ENCODE measurements at regions not wholly inside any gene's neighbourhood (a gene's known extent, or its start where the extent isn't known, plus 50 kb on each side); places are given as distances from the start of the nearest gene placed in this dataset.

GRCh38 chr20:39107741-39108140 lies 145.6 kb downstream of the DHX35 start:
- peaks cover 12% of the 10 kb centered on the region for H3K4me1 Mint-ChIP-seq (ENCODE audit: low read depth, unreplicated experiment)
- H3K27me3 Mint-ChIP-seq (ENCODE audit: unreplicated experiment) = peaks cover 12% of the 10 kb centered on the region
- no peak for TF ChIP-seq CTCF (IDR thresholded peaks at IDR 0.05; ENCODE audit: partially characterized antibody, unreplicated experiment)
- no peak overlapping the region for H3K4me3 Mint-ChIP-seq (ENCODE audit: unreplicated experiment)
- no peak overlapping the region for H3K27ac Mint-ChIP-seq (ENCODE audit: unreplicated experiment)
- DNase-seq = no peak
- H3K36me3 Mint-ChIP-seq (ENCODE audit: unreplicated experiment) = peaks cover 11% of the 10 kb centered on the region
- H3K9me3 Mint-ChIP-seq (ENCODE audit: unreplicated experiment) = peaks cover 5% of the 10 kb centered on the region

- TF ChIP-seq CTCF (IDR thresholded peaks at IDR 0.05; ENCODE audit: partially characterized antibody, unreplicated experiment) = no peak
- DNase-seq = no peak
- Mint-ChIP-seq H3K9me3 (ENCODE audit: unreplicated experiment) (peaks cover 3% of the 10 kb centered on the region), H3K27ac (ENCODE audit: unreplicated experiment) (no peak overlapping the region), H3K27me3 (ENCODE audit: unreplicated experiment) (peaks cover 8% of the 10 kb centered on the region), H3K36me3 (ENCODE audit: unreplicated experiment) (peaks cover 11% of the 10 kb centered on the region), H3K4me3 (ENCODE audit: unreplicated experiment) (no peak overlapping the region), H3K4me1 (ENCODE audit: low read depth, unreplicated experiment) (peaks cover 7% of the 10 kb centered on the region)
These were observed 144.6 kb downstream of the DHX35 start for GRCh38 chr20:39106791-39107190.

- Mint-ChIP-seq H3K27ac (ENCODE audit: unreplicated experiment) (no peak overlapping the region), H3K27me3 (ENCODE audit: unreplicated experiment) (peaks cover 6% of the 10 kb centered on the region), H3K4me1 (ENCODE audit: low read depth, unreplicated experiment) (no peaks in the 10 kb centered on the region), H3K9me3 (ENCODE audit: unreplicated experiment) (peaks cover 3% of the 10 kb centered on the region), H3K4me3 (ENCODE audit: unreplicated experiment) (no peak overlapping the region), H3K36me3 (ENCODE audit: unreplicated experiment) (peaks cover 11% of the 10 kb centered on the region)
- no peak for DNase-seq
- peak; percentile 7 for TF ChIP-seq CTCF (IDR thresholded peaks at IDR 0.05; ENCODE audit: partially characterized antibody, unreplicated experiment)
These were observed 143.4 kb downstream of the DHX35 start for GRCh38 chr20:39105551-39105950.

GRCh38 chr20:39103732-39104131 lies 141.6 kb downstream of the DHX35 start:
- H3K4me3 Mint-ChIP-seq (ENCODE audit: unreplicated experiment) = no peak overlapping the region
- H3K36me3 Mint-ChIP-seq (ENCODE audit: unreplicated experiment) = peaks cover 11% of the 10 kb centered on the region
- H3K27ac Mint-ChIP-seq (ENCODE audit: unreplicated experiment) = no peak overlapping the region
- no peaks in the 10 kb centered on the region for H3K4me1 Mint-ChIP-seq (ENCODE audit: low read depth, unreplicated experiment)
- H3K27me3 Mint-ChIP-seq (ENCODE audit: unreplicated experiment) = peaks cover 3% of the 10 kb centered on the region
- no peak for TF ChIP-seq CTCF (IDR thresholded peaks at IDR 0.05; ENCODE audit: partially characterized antibody, unreplicated experiment)
- H3K9me3 Mint-ChIP-seq (ENCODE audit: unreplicated experiment) = peaks cover 3% of the 10 kb centered on the region
- no peak for DNase-seq

- Mint-ChIP-seq H3K4me1 (ENCODE audit: low read depth, unreplicated experiment) (no peaks in the 10 kb centered on the region), H3K4me3 (ENCODE audit: unreplicated experiment) (no peak overlapping the region), H3K27me3 (ENCODE audit: unreplicated experiment) (peaks cover 3% of the 10 kb centered on the region), H3K27ac (ENCODE audit: unreplicated experiment) (no peak overlapping the region), H3K36me3 (ENCODE audit: unreplicated experiment) (peaks cover 11% of the 10 kb centered on the region), H3K9me3 (ENCODE audit: unreplicated experiment) (peaks cover 3% of the 10 kb centered on the region)
- DNase-seq = no peak
- TF ChIP-seq CTCF (IDR thresholded peaks at IDR 0.05; ENCODE audit: partially characterized antibody, unreplicated experiment) = no peak
These were observed 141.2 kb downstream of the DHX35 start for GRCh38 chr20:39103305-39103704.

Measured in glutamatergic neuron (in vitro differentiated cells).